Peyer's patch (tissue), 4 donors: ENCODE measurements at regions not wholly inside any gene's neighbourhood (a gene's known extent, or its start where the extent isn't known, plus 50 kb on each side); places are given as distances from the start of the nearest gene placed in this dataset.
"Not testable (repeated sequence)": the region's sequence is repeated elsewhere in the genome, so short reads cannot be mapped to it uniquely, and the experiment has no call there.

Experiments
- POLR2A ChIP-seq, 2 donors: fragments of 450-650 bp; IDR thresholded peaks; one replicate each; pipeline ENCODE4 v1.5.1; 2017; ENCODE audit warnings: antibody characterized with exemption in 2 of 2, mild to moderate bottlenecking in 2 of 2, moderate library complexity in 2 of 2
- TF ChIP-seq, protein P1 (sequence below), 6 experiments: fragments of 450-650 bp in 4 of 6; fragments of 200-600 bp in 2 of 6; sonication (generic) in 1 of 6; IDR thresholded peaks; one replicate each; pipeline ENCODE4 v1.5.1; 2017 to 2019; ENCODE audit warnings: antibody characterized with exemption in 6 of 6, mild to moderate bottlenecking in 3 of 6, moderate library complexity in 1 of 6

DNA sequence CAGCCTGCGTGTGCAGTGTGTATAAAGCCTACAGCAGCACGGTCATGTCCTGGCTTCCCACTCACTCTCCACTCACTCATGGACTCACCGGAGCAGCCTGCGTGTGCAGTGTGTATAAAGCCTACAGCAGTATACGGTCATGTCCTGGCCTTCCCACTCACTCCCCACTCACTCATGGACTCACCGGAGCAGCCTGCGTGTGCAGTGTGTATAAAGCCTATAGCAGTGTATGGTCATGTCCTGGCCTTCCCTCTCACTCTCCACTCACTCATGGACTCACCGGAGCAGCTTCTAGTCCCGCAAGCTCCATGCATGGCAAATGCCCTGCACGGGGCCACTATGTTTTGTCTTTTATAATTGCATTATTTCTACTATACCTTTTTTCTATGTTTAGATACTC, 149.8 kb downstream of the DLL1 start:
- not testable (repeated sequence) for TF ChIP-seq POLR2A (IDR thresholded peaks at IDR 0.05)
- TF ChIP-seq, protein P1, sequence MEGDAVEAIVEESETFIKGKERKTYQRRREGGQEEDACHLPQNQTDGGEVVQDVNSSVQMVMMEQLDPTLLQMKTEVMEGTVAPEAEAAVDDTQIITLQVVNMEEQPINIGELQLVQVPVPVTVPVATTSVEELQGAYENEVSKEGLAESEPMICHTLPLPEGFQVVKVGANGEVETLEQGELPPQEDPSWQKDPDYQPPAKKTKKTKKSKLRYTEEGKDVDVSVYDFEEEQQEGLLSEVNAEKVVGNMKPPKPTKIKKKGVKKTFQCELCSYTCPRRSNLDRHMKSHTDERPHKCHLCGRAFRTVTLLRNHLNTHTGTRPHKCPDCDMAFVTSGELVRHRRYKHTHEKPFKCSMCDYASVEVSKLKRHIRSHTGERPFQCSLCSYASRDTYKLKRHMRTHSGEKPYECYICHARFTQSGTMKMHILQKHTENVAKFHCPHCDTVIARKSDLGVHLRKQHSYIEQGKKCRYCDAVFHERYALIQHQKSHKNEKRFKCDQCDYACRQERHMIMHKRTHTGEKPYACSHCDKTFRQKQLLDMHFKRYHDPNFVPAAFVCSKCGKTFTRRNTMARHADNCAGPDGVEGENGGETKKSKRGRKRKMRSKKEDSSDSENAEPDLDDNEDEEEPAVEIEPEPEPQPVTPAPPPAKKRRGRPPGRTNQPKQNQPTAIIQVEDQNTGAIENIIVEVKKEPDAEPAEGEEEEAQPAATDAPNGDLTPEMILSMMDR (IDR thresholded peaks at IDR 0.05) = not testable (repeated sequence)
